HL-60 (cell line): ENCODE measurements at regions not wholly inside any gene's neighbourhood (a gene's known extent, or its start where the extent isn't known, plus 50 kb on each side); places are given as distances from the start of the nearest gene placed in this dataset.

Experiments used
- DNase-seq, 2 experiments: peaks; one replicate each; pipeline ENCODE4 v3.0.0-alpha.2; 2010 to 2020; ENCODE audit warnings: low read depth in 1 of 2, low spot score in 1 of 2
- H3K27ac ChIP-seq: fragments of 250-450 bp; sonication (Bioruptor Pico); replicated peaks from 2 replicates; pipeline ENCODE4 v1.5.1; 2020; ENCODE audit warnings: mild to moderate bottlenecking, moderate library complexity
- H3K27me3 ChIP-seq: fragments of 250-450 bp; sonication (Bioruptor Pico); 2 replicates; pipeline ENCODE4 v1.5.1; 2021; ENCODE audit warnings: mild to moderate bottlenecking, moderate library complexity; ENCODE audit not compliant: insufficient read depth, poor library complexity, severe bottlenecking
- H3K4me3 ChIP-seq: replicated peaks from 2 replicates; pipeline ENCODE4 v1.5.1; 2011; ENCODE audit warnings: mild to moderate bottlenecking, control low read depth, low read length; ENCODE audit not compliant: insufficient read depth
- CTCF ChIP-seq: IDR thresholded peaks from one replicate; pipeline ENCODE4 v1.5.1; 2011; ENCODE audit warnings: low read length, control low read depth, inconsistent platforms; ENCODE audit not compliant: insufficient read depth
- GABPA ChIP-seq: IDR thresholded peaks from 2 replicates; pipeline ENCODE4 v1.6.1; 2012; ENCODE audit warnings: low read depth
- POLR2AphosphoS5 ChIP-seq: IDR thresholded peaks from 2 replicates; pipeline ENCODE4 v1.6.1; 2012; ENCODE audit warnings: low read depth
- REST ChIP-seq: IDR thresholded peaks from 2 replicates; pipeline ENCODE4 v1.6.1; 2012; ENCODE audit warnings: low read depth; ENCODE audit not compliant: insufficient replicate concordance
- SPI1 ChIP-seq: IDR thresholded peaks from 2 replicates; pipeline ENCODE4 v1.6.1; 2012; ENCODE audit warnings: low read depth, mild to moderate bottlenecking, borderline replicate concordance

- no peak overlapping the region for H3K4me3 ChIP-seq
- no peak overlapping the region for H3K27ac ChIP-seq
- H3K27me3 ChIP-seq = no peaks in the 10 kb centered on the region
- DNase-seq = no peak
- TF ChIP-seq SPI1 (no peak), CTCF (no peak), POLR2AphosphoS5 (no peak), GABPA (no peak), REST (no peak)
Measured at GRCh38 chr13:95385798-95386197, 84.5 kb upstream of the ABCC4 start.

DNA sequence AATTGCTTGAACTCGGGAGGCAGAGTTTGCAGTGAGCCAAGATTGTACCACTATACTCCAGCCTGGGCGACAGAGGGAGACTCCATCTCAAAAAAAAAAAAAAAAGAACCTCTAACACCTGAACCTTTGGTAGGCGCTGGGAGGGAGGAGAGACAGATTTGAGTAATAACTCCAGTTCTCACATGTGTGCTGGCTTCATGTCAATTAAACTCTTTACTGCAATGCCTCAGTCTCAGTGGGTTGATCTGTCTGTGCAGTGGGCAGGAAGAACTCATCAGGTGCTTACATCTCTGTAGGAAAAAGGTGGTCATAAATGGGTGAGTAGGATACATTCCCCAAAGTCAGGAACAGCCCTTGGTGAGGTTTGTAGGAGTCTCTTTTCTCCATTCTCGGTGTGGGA, 85.1 kb upstream of the ABCC4 start:
- no peak for DNase-seq
- Histone ChIP-seq H3K27ac (no peak overlapping the region), H3K27me3 (no peaks in the 10 kb centered on the region), H3K4me3 (no peak overlapping the region)
- no peak for TF ChIP-seq CTCF
- no peak for TF ChIP-seq REST
- no peak for TF ChIP-seq POLR2AphosphoS5
- no peak for TF ChIP-seq SPI1
- no peak for TF ChIP-seq GABPA

DNA sequence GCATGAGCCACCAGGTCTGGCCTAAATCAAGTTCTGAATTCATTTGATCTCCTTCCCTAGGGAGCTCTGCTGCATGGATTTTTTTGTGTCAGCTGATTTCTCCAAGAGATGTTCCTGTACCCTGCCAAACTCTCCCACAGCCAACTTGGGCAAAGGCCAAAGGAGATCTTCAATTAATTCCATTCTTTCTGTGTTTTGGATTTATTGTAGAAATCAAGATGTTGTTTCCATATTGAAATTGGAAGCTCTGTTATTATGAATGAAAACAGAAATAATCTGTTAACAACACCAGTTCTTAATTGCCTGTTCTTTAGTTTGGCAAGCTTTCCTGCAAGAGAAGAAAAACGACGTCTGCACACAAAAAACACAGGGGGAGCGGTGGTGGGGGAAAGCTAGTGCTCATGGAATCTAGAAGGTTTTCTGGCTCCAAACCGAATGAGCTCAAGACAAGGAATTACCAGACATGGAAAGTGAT, 86.5 kb upstream of the ABCC4 start:
- H3K27me3 ChIP-seq = no peaks in the 10 kb centered on the region
- no peak overlapping the region for H3K4me3 ChIP-seq
- DNase-seq = no peak
- no peak overlapping the region for H3K27ac ChIP-seq
- no peak for TF ChIP-seq GABPA
- no peak for TF ChIP-seq CTCF
- TF ChIP-seq REST = no peak
- no peak for TF ChIP-seq SPI1
- TF ChIP-seq POLR2AphosphoS5 = no peak
